IMR-90 (cell line): ENCODE measurements at regions not wholly inside any gene's neighbourhood (a gene's known extent, or its start where the extent isn't known, plus 50 kb on each side); places are given as distances from the start of the nearest gene placed in this dataset.

Experiments used
- BHLHE40 ChIP-seq: fragments of 150-350 bp; IDR thresholded peaks from 2 replicates; pipeline ENCODE4 v1.6.1; 2016; ENCODE audit warnings: mild to moderate bottlenecking, low read depth, low read length
- FOS ChIP-seq: fragments of 150-350 bp; IDR thresholded peaks from 2 replicates; pipeline ENCODE4 v1.6.1; 2016; ENCODE audit warnings: low read depth, low read length
- RAD21 ChIP-seq: IDR thresholded peaks from 2 replicates; pipeline ENCODE4 v1.6.1; 2012; ENCODE audit warnings: low read length, improper control_type of control experiment
- TF ChIP-seq, protein P1 (sequence below): conservative IDR thresholded peaks from 2 replicates; pipeline ENCODE4 v1.5.1; 2012; ENCODE audit warnings: mild to moderate bottlenecking, low read depth, low read length, improper control_type of control experiment

DNA sequence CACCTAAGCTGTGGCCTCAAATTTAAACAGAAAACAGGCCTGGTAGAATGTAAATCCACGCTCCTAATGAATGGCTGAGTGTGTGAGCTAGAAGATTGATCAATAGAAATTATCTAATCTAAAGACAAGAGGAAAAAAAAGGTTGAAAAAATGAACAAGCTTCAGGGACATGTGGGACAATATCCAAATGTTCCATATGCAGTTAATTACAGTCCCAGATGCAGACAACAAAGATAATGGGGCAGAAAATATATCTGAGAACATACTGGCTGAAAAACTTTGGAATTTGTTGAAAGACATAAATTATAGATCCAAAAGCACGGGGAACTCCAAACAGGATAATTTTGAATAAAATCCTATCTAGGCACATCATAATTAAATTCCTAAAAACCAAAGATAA lies 186.7 kb upstream of the SIX2 start:
- TF ChIP-seq FOS (no peak), RAD21 (no peak), BHLHE40 (no peak)
- TF ChIP-seq, protein P1, sequence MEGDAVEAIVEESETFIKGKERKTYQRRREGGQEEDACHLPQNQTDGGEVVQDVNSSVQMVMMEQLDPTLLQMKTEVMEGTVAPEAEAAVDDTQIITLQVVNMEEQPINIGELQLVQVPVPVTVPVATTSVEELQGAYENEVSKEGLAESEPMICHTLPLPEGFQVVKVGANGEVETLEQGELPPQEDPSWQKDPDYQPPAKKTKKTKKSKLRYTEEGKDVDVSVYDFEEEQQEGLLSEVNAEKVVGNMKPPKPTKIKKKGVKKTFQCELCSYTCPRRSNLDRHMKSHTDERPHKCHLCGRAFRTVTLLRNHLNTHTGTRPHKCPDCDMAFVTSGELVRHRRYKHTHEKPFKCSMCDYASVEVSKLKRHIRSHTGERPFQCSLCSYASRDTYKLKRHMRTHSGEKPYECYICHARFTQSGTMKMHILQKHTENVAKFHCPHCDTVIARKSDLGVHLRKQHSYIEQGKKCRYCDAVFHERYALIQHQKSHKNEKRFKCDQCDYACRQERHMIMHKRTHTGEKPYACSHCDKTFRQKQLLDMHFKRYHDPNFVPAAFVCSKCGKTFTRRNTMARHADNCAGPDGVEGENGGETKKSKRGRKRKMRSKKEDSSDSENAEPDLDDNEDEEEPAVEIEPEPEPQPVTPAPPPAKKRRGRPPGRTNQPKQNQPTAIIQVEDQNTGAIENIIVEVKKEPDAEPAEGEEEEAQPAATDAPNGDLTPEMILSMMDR = no peak
